HG03139 (cell line): ENCODE measurements at regions not wholly inside any gene's neighbourhood (a gene's known extent, or its start where the extent isn't known, plus 50 kb on each side); places are given as distances from the start of the nearest gene placed in this dataset.

Experiments used
- ATAC-seq: cut with Tn5 transposase; IDR thresholded peaks from one replicate; pipeline ENCODE4 v1.9.1; 2021; ENCODE audit not compliant: unreplicated experiment

DNA sequence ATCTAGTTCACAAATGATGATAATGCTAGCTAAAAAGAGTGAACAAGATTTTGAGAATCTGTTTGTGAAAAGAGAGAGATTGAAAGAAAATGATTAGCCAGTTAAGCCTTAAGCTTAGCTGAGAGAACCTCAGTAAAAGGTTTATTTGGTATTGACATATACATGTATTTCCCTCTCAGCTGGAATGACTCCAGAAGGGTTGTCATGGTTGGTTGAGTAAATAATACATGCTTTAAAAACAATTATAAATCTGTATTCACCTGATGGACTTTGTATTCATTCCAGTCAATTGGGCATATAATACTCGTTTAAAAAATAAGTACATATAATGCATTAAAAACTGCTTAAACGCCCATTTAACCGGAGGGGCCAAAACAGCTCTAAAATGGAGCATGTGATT is 181.4 kb downstream of the GRB14 start:
- ATAC-seq = no peak

- no peak for ATAC-seq
These were observed 182.0 kb downstream of the GRB14 start for GRCh38 chr2:164439235-164439634.

- no peak for ATAC-seq
These were observed 182.6 kb downstream of the GRB14 start for GRCh38 chr2:164438490-164439205.

DNA sequence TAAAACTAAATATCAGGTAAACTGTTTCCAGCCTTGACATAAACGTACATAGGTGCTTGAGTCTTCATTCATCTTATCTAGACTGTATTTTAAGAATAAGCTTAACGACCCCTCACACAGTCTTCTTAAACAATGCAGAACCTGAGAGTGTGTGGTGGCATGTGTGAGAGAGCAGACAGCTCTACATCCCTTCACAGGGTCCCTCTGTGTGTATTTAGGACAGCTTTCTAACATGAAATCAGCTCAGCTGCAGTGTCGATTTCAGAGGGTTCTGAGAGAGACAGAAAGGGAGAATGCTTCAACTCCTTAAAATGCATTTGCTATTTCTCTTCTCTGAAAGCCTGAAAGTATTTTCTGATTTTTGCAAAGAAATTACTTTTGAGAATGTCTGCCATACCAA is 185.2 kb downstream of the GRB14 start:
- ATAC-seq = no peak

- ATAC-seq = peak; percentile 61
These were observed 191.0 kb downstream of the GRB14 start for GRCh38 chr2:164430166-164430783.

GRCh38 chr2:164429354-164429753 is 191.9 kb downstream of the GRB14 start:
- ATAC-seq = no peak

GRCh38 chr2:164427111-164427510 is 194.2 kb downstream of the GRB14 start:
- no peak for ATAC-seq

GRCh38 chr2:164420787-164421186 is 200.5 kb downstream of the GRB14 start:
- no peak for ATAC-seq

- no peak for ATAC-seq
These were observed 208.5 kb downstream of the GRB14 start for GRCh38 chr2:164412831-164413230.

GRCh38 chr2:164389411-164389810 is 231.9 kb downstream of the GRB14 start:
- ATAC-seq = no peak

DNA sequence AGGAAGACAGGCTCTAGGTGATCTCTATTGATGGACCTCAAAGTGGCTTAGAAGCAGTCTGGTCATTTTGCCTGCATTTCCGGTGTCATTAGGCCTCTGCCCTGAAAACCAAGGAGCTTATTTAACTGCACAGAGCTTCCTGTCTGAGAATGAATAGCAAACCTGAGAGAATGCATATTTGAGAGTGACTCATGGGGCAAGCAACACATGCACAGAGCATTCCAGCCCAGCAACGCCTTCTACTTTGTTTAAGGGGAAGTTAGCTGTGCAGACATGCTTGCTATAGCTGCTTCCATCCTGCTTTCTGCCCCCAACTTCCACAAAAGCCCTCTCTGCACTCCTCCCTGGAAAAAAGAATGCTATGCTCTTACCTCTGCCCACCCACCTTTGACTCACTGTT is 232.8 kb downstream of the GRB14 start:
- ATAC-seq = peak; percentile 75

DNA sequence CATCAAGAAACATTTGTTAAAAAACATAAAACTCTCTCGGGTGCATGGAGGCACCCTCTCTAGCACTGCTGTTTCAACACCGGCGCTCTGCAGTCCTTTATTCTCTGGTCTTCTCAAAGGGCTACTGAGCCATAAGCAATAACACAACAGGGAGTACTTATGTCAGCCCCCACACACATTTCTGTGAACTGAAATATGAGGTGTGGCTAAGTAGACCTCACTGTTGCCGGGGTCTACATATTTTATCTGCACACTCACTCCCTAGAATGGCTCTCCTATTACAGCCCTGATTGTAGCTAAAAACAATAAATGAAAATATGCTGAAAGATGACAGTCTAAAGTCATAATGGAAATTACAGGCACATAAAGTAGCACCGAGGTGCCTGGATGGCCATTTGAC is 235.1 kb downstream of the GRB14 start:
- no peak for ATAC-seq

DNA sequence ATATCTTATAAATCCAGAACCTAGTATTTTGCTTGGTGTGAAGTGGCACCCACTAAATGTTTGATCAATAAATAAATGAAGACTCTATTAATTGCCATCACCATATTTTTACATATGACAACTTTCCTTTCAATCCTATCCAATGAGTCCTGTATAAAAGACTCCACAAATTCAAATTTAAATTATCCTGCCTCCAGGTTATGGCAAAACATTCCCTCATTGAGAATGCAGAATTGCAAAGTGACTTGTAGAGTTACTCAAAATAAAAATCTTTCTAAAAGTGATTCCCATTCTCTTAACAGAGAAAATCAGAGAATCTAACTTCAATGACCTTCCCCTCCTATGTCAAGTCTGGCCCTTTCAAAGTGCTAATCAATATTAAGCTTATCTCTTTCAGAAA is 236.8 kb downstream of the GRB14 start:
- ATAC-seq = no peak

- no peak for ATAC-seq
These were observed 249.4 kb downstream of the GRB14 start for GRCh38 chr2:164371916-164372315.

- no peak for ATAC-seq
These were observed 251.9 kb downstream of the GRB14 start for GRCh38 chr2:164369366-164369765.

- no peak for ATAC-seq
These were observed 252.4 kb downstream of the GRB14 start for GRCh38 chr2:164368896-164369295.

GRCh38 chr2:164363646-164364045 is 257.6 kb downstream of the GRB14 start:
- ATAC-seq = no peak

GRCh38 chr2:164351536-164351935 is 269.7 kb downstream of the GRB14 start:
- ATAC-seq = no peak

DNA sequence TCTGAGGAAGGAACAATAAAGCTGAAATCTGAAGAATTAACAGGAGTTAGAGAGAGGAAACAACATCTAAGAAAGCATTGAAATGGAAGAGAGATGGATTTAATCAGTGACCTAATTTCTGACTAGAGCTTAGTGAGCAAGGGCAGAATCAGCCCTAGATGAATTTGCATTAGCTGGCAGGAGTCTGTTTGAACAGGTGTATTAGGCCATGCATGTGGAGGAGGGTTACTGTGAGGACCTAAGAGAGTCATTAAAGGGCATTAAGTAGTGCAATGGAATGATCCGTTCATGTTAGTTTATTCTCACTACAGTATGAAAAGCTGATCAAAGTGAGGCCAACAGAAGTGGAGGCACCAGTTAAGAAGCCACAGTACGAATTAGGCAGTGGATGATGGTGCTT is 285.3 kb downstream of the GRB14 start:
- ATAC-seq = no peak

GRCh38 chr2:164335128-164335527 is 286.2 kb downstream of the GRB14 start:
- ATAC-seq = no peak

- no peak for ATAC-seq
These were observed 293.0 kb downstream of the GRB14 start for GRCh38 chr2:164328310-164328709.

- no peak for ATAC-seq
These were observed 297.3 kb downstream of the GRB14 start for GRCh38 chr2:164323978-164324377.

DNA sequence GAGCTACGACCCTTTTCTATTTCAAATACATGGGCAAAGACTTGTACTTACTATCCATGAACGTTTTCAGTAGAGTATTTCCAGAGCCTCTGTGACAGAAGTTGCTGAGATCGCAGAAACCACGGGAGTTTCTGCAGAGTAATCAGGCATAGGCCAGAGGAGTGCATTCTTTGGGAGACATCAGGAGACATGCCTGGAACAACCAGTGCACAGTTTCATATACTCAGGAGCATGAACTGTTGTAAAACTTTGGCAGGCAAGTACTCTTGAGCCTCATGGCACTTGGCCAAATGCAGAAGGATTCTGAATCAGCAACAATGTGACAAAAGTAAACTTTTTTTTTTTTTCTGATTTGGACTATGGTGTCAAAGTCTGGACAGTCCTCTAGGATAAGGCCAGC is 307.1 kb downstream of the GRB14 start:
- ATAC-seq = no peak
